Transverse colon (tissue), 4 donors: ENCODE measurements at regions not wholly inside any gene's neighbourhood (a gene's known extent, or its start where the extent isn't known, plus 50 kb on each side); places are given as distances from the start of the nearest gene placed in this dataset.

Experiments used
- EP300 ChIP-seq: sonication (generic); formaldehyde crosslinking; IDR thresholded peaks from one replicate; pipeline ENCODE4 v1.6.1; 2017; ENCODE audit warnings: antibody characterized with exemption, low read depth
- POLR2A ChIP-seq: fragments of 450-650 bp; IDR thresholded peaks from one replicate; pipeline ENCODE4 v1.6.1; 2016; ENCODE audit warnings: antibody characterized with exemption, mild to moderate bottlenecking, moderate library complexity
- POLR2AphosphoS5 ChIP-seq, 3 donors: sonication (generic); formaldehyde crosslinking; IDR thresholded peaks; one replicate each; pipeline ENCODE4 v1.6.1; 2016; ENCODE audit warnings: antibody characterized with exemption in 3 of 3
- TF ChIP-seq, protein P1 (sequence below), 5 experiments: fragments of 200-600 bp in 3 of 5; fragments of 450-650 bp in 2 of 5; sonication (generic) in 3 of 5; IDR thresholded peaks; 1 replicate in 2 of 5; 2 replicates in 3 of 5; pipeline ENCODE4 v1.5.1; 2016 to 2017; ENCODE audit warnings: antibody characterized with exemption in 5 of 5, inconsistent platforms in 3 of 5, mild to moderate bottlenecking in 2 of 5, moderate library complexity in 1 of 5

DNA sequence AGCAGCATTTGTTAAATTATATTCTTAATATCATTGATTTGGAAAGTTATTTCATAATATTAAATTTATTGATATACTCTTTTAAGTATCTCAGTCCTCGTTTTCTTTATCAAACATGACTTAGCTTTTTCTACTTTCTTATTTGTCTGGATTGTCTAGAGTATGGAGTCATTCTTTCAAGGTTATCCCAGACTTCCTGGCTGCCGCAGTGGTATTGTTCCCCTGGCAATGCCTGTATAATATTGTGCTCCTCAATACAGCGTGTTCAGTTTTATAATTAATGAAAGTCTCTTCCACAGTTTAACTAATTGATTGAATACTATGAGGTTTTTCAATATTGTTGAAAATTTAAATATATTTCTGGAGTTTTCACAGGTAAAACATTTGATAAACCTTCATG lies 310.9 kb downstream of the ANKRD50 start:
- TF ChIP-seq, protein P1, sequence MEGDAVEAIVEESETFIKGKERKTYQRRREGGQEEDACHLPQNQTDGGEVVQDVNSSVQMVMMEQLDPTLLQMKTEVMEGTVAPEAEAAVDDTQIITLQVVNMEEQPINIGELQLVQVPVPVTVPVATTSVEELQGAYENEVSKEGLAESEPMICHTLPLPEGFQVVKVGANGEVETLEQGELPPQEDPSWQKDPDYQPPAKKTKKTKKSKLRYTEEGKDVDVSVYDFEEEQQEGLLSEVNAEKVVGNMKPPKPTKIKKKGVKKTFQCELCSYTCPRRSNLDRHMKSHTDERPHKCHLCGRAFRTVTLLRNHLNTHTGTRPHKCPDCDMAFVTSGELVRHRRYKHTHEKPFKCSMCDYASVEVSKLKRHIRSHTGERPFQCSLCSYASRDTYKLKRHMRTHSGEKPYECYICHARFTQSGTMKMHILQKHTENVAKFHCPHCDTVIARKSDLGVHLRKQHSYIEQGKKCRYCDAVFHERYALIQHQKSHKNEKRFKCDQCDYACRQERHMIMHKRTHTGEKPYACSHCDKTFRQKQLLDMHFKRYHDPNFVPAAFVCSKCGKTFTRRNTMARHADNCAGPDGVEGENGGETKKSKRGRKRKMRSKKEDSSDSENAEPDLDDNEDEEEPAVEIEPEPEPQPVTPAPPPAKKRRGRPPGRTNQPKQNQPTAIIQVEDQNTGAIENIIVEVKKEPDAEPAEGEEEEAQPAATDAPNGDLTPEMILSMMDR (IDR thresholded peaks at IDR 0.05), result no peak
- TF ChIP-seq EP300 (no peak), POLR2A (no peak), POLR2AphosphoS5 (IDR thresholded peaks at IDR 0.05) (no peak)
